ENCODE measurements at regions not wholly inside any gene's neighbourhood (a gene's known extent, or its start where the extent isn't known, plus 50 kb on each side); places are given as distances from the start of the nearest gene placed in this dataset.
"Not testable (repeated sequence)": the region's sequence is repeated elsewhere in the genome, so short reads cannot be mapped to it uniquely, and the experiment has no call there.

- not testable (repeated sequence) for H3K27ac ChIP-seq, H3K9me3 ChIP-seq, DNase-seq, H3K4me3 ChIP-seq, H3K27me3 ChIP-seq, H3K36me3 ChIP-seq, H3K4me1 ChIP-seq
These were observed 1265.9 kb upstream of the PCDH10 start for GRCh38 chr4:131883181-131883580.

DNA sequence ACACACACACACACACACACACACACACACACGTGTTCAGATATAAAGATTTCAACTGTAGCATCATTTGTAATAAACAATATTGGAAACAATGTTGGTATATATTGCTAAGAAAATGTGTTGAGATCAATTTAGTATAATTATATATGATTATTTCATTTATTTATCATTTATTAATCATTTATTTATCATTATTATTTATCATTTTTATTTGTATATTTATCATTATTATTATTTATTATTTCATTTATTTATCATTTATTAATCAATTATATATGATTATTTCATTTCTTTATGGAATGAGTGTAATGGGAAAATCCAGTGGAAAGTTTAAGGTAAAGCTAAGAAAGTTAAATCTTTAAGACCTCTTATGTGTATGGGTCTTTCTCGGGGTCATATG is 1223.4 kb upstream of the PCDH10 start:
- not testable (repeated sequence) for H3K27me3 ChIP-seq, H3K4me3 ChIP-seq, H3K27ac ChIP-seq

GRCh38 chr4:131967646-131968045 is 1181.4 kb upstream of the PCDH10 start:
- DNase-seq, H3K27me3 ChIP-seq, H3K27ac ChIP-seq, H3K4me3 ChIP-seq, H3K4me1 ChIP-seq, H3K9me3 ChIP-seq, H3K36me3 ChIP-seq: not testable (repeated sequence)

More for the DNA sequence above, 1223.4 kb upstream of the PCDH10 start:
- H3K9me3 ChIP-seq, DNase-seq, H3K36me3 ChIP-seq, H3K4me1 ChIP-seq: not testable (repeated sequence)

DNA sequence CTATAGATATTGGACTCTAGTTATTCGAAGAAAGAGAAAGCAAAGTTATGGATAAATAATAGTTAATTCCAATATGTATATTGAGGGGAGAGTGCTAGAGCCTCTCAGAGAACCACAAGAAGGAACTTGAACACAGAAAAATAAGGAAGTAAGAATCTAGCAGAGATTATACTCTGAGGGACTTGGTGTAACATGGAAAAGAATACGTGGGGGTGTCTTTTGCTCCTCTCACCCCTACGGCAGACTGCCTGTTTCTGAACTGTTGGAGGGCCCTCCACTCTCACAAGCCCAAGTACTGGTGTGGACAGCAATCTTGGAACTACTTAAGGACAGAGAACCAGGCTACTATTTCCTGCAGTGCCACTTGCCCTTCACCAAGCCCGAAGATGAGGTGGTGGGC is 1174.4 kb upstream of the PCDH10 start:
- H3K9me3 ChIP-seq: no peaks in the 10 kb centered on the region
- no peak overlapping the region for H3K4me3 ChIP-seq
- no peak overlapping the region for H3K27ac ChIP-seq
- no peaks in the 10 kb centered on the region for H3K36me3 ChIP-seq
- TF ChIP-seq, protein P1, sequence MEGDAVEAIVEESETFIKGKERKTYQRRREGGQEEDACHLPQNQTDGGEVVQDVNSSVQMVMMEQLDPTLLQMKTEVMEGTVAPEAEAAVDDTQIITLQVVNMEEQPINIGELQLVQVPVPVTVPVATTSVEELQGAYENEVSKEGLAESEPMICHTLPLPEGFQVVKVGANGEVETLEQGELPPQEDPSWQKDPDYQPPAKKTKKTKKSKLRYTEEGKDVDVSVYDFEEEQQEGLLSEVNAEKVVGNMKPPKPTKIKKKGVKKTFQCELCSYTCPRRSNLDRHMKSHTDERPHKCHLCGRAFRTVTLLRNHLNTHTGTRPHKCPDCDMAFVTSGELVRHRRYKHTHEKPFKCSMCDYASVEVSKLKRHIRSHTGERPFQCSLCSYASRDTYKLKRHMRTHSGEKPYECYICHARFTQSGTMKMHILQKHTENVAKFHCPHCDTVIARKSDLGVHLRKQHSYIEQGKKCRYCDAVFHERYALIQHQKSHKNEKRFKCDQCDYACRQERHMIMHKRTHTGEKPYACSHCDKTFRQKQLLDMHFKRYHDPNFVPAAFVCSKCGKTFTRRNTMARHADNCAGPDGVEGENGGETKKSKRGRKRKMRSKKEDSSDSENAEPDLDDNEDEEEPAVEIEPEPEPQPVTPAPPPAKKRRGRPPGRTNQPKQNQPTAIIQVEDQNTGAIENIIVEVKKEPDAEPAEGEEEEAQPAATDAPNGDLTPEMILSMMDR (IDR thresholded peaks at IDR 0.05): no peak
- TF ChIP-seq POLR2A (IDR thresholded peaks at IDR 0.05): no peak
- H3K4me1 ChIP-seq: no peaks in the 10 kb centered on the region
- no peaks in the 10 kb centered on the region for H3K27me3 ChIP-seq
- no peak for DNase-seq

- not testable (repeated sequence) for H3K27me3 ChIP-seq, DNase-seq, H3K4me1 ChIP-seq, H3K27ac ChIP-seq, H3K9me3 ChIP-seq, H3K36me3 ChIP-seq
- H3K4me3 ChIP-seq: peak overlapping the region in 1 of 4 donors; percentile 14
These were observed 1173.6 kb upstream of the PCDH10 start for GRCh38 chr4:131975276-131976132.

DNA sequence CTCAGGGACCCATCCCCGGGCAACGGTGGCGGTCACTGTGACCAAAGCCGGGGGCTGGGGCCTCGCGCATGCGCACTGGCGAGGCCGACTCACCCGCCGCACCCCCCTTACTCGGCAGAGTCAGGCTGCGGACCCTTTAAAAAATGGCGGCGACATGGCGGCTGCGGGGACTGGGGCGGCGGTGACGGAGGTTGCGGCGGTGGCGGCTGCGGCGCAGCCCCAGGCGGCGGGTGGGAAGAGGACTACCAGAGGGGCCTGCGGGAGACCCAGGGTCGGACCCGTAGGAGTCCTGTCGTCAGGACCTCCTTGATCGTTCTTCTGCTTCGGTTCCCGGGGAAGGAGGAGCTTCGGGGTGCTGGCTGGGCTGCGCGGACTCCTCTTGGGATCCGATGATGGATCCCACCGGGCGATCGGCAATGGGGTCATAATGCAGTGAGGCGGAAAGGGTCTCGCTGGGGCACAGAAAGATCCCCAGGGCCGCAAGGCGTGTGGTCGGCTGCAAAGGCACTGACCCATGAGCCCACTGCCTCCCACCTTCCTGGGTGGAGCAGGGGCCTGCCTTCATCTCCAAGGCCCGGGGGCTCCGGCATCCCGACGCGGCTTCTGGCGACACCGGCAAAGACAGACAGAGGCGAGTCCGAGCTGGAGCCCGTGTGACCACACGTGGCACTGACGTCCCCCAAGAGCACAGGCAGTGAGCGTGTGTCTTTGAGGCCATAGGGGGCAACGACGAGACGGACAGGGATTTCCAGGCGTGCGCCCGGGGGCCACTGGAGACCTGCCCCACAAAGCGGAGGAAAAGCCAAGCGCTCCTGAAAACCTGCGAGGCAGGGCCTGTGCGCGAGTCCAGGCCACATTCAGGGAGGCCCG is 1172.7 kb upstream of the PCDH10 start:
- H3K36me3 ChIP-seq, H3K27me3 ChIP-seq, H3K27ac ChIP-seq, DNase-seq, H3K9me3 ChIP-seq, H3K4me1 ChIP-seq: not testable (repeated sequence)
- H3K4me3 ChIP-seq: peak overlapping the region in 1 of 4 donors; percentile 14

DNA sequence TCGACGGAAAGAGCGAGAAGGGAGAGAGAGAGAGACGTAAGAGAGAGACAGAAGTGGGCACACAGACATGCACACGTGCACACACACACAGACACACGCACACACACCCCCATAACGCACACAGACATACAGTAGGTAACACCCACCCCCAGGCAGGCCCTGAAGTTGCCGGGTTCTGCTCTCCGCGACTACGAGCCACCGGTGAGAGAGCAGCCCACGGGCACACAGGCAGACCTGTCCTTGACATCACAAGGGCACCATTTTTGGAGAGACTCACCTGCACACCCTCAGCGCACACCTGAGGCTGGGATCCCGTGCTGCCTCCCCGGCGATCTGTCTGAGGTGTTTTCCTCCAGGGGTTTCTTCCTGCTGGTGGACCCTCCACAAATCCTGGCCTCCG is 1171.0 kb upstream of the PCDH10 start:
- Histone ChIP-seq H3K4me1 (no peaks in the 10 kb centered on the region), H3K27ac (no peak overlapping the region), H3K36me3 (no peaks in the 10 kb centered on the region), H3K9me3 (no peaks in the 10 kb centered on the region), H3K4me3 (no peak overlapping the region), H3K27me3 (no peaks in the 10 kb centered on the region)
- no peak for DNase-seq
- TF ChIP-seq, protein P1 (IDR thresholded peaks at IDR 0.05): no peak
- TF ChIP-seq POLR2A (IDR thresholded peaks at IDR 0.05): no peak

- DNase-seq: no peak
- Histone ChIP-seq H3K9me3 (no peaks in the 10 kb centered on the region), H3K4me3 (no peak overlapping the region), H3K36me3 (no peaks in the 10 kb centered on the region), H3K4me1 (no peaks in the 10 kb centered on the region), H3K27me3 (no peaks in the 10 kb centered on the region), H3K27ac (no peak overlapping the region)
- no peak for TF ChIP-seq POLR2A (IDR thresholded peaks at IDR 0.05)
- TF ChIP-seq, protein P1 (IDR thresholded peaks at IDR 0.05): no peak
These were observed 1159.5 kb upstream of the PCDH10 start for GRCh38 chr4:131989576-131989975.

All from Peyer's patch (tissue), 4 donors.